Stimulated activated naive CD8-positive, alpha-beta T cell treated with anti-CD3 and anti-CD28 coated beads, Interleukin-15, amount 100 ng/mL, for 72 hours (primary cell): ENCODE measurements at regions not wholly inside any gene's neighbourhood (a gene's known extent, or its start where the extent isn't known, plus 50 kb on each side); places are given as distances from the start of the nearest gene placed in this dataset.
"Not testable (repeated sequence)": the region's sequence is repeated elsewhere in the genome, so short reads cannot be mapped to it uniquely, and the experiment has no call there.

Experiments
- ATAC-seq: fragments of 150-1000 bp; cut with Tn5 transposase; 2 replicates; pipeline ENCODE4 v1.10.0; 2021; ENCODE audit warnings: mild to moderate bottlenecking, moderate library complexity
- DNase-seq, 2 donors: peaks; one replicate each; pipeline ENCODE4 v3.0.0; 2021 to 2022
- H3K27ac Mint-ChIP-seq, 2 donors: one replicate each; pipeline ENCODE4 v1.8.0; 2022; ENCODE audit warnings: mild to moderate bottlenecking in 2 of 2, mixed read lengths in 2 of 2, moderate library complexity in 2 of 2
- H3K27me3 Mint-ChIP-seq: one replicate; pipeline ENCODE4 v1.8.0; 2022; ENCODE audit warnings: mixed read lengths
- H3K4me1 Mint-ChIP-seq: one replicate; pipeline ENCODE4 v1.8.0; 2022; ENCODE audit warnings: mild to moderate bottlenecking, mixed read lengths
- H3K4me3 Mint-ChIP-seq, 2 donors: one replicate each; pipeline ENCODE4 v1.8.0; 2022; ENCODE audit warnings: mild to moderate bottlenecking in 2 of 2, mixed read lengths in 2 of 2, moderate library complexity in 1 of 2
- H3K9me3 Mint-ChIP-seq, 2 donors: one replicate each; pipeline ENCODE4 v1.8.0; 2022; ENCODE audit warnings: mixed read lengths in 2 of 2

- H3K4me3 Mint-ChIP-seq = no peak overlapping the region
Observed at GRCh38 chr6:1445650-1446330, 56.4 kb downstream of the FOXF2 start.

GRCh38 chr6:1449896-1450295, 60.5 kb downstream of the FOXF2 start:
- no peaks in the 10 kb centered on the region for H3K4me1 Mint-ChIP-seq
- H3K27me3 Mint-ChIP-seq = peaks cover 60% of the 10 kb centered on the region
- no peak overlapping the region for H3K4me3 Mint-ChIP-seq
- ATAC-seq (no peak), DNase-seq (no peak)
- H3K9me3 Mint-ChIP-seq = peaks cover 17 to 19% of the 10 kb centered on the region in 2 donors
- no peak overlapping the region for H3K27ac Mint-ChIP-seq

More at GRCh38 chr6:1445650-1446330, 56.4 kb downstream of the FOXF2 start:
- peaks cover 32% of the 10 kb centered on the region for H3K27me3 Mint-ChIP-seq
- H3K4me1 Mint-ChIP-seq = no peaks in the 10 kb centered on the region
- peaks cover under 1 to 13% of the 10 kb centered on the region in 2 donors for H3K9me3 Mint-ChIP-seq
- no peak overlapping the region for H3K27ac Mint-ChIP-seq
- DNase-seq (no peak), ATAC-seq (no peak)

- no peak for ATAC-seq
- no peaks in the 10 kb centered on the region for H3K4me1 Mint-ChIP-seq
- H3K4me3 Mint-ChIP-seq = no peak overlapping the region
Observed at GRCh38 chr6:1453024-1453423, 63.6 kb downstream of the FOXF2 start.

GRCh38 chr6:1456816-1457215, 67.4 kb downstream of the FOXF2 start:
- not testable (repeated sequence) for DNase-seq, H3K27ac Mint-ChIP-seq, H3K4me1 Mint-ChIP-seq, H3K4me3 Mint-ChIP-seq, ATAC-seq, H3K9me3 Mint-ChIP-seq
- H3K27me3 Mint-ChIP-seq = peaks cover 30% of the 10 kb centered on the region

More at GRCh38 chr6:1453024-1453423, 63.6 kb downstream of the FOXF2 start:
- H3K9me3 Mint-ChIP-seq = peaks cover 17 to 19% of the 10 kb centered on the region in 2 donors
- no peak for DNase-seq
- peak overlapping the region in 1 of 2 donors; percentile 63 for H3K27ac Mint-ChIP-seq
- peaks cover 58% of the 10 kb centered on the region for H3K27me3 Mint-ChIP-seq

- ATAC-seq (peak; percentile 46), DNase-seq (no peak)
- Mint-ChIP-seq H3K9me3 (no peaks in the 10 kb centered on the region), H3K4me3 (no peak overlapping the region), H3K27ac (no peak overlapping the region), H3K4me1 (no peaks in the 10 kb centered on the region), H3K27me3 (peaks cover 17% of the 10 kb centered on the region)
Observed at GRCh38 chr6:1461207-1461606, 71.8 kb downstream of the FOXF2 start.

- Mint-ChIP-seq H3K4me3 (no peak overlapping the region), H3K4me1 (no peaks in the 10 kb centered on the region), H3K27me3 (peaks cover 17% of the 10 kb centered on the region), H3K27ac (no peak overlapping the region), H3K9me3 (no peaks in the 10 kb centered on the region)
- ATAC-seq (no peak), DNase-seq (no peak)
Observed at GRCh38 chr6:1461736-1462135, 72.4 kb downstream of the FOXF2 start.

GRCh38 chr6:1463275-1463674, 73.9 kb downstream of the FOXF2 start:
- Mint-ChIP-seq H3K4me3 (no peak overlapping the region), H3K27ac (no peak overlapping the region), H3K27me3 (peaks cover 26% of the 10 kb centered on the region), H3K9me3 (no peaks in the 10 kb centered on the region), H3K4me1 (no peaks in the 10 kb centered on the region)
- ATAC-seq (no peak), DNase-seq (no peak)

GRCh38 chr6:1463751-1464426, 74.5 kb downstream of the FOXF2 start:
- ATAC-seq (no peak), DNase-seq (no peak)
- Mint-ChIP-seq H3K27ac (no peak overlapping the region), H3K4me1 (no peaks in the 10 kb centered on the region), H3K9me3 (no peaks in the 10 kb centered on the region), H3K27me3 (peaks cover 27% of the 10 kb centered on the region), H3K4me3 (no peak overlapping the region)

GRCh38 chr6:1464781-1465370, 75.5 kb downstream of the FOXF2 start:
- Mint-ChIP-seq H3K27me3 (peaks cover 28% of the 10 kb centered on the region), H3K4me3 (no peak overlapping the region), H3K9me3 (no peaks in the 10 kb centered on the region), H3K27ac (no peak overlapping the region), H3K4me1 (peaks cover 4% of the 10 kb centered on the region)
- ATAC-seq (no peak), DNase-seq (no peak)

GRCh38 chr6:1468126-1468525, 78.8 kb downstream of the FOXF2 start:
- DNase-seq = no peak
- peak overlapping the region in 1 of 2 donors; percentile 79 for H3K27ac Mint-ChIP-seq
- H3K27me3 Mint-ChIP-seq = peaks cover 49% of the 10 kb centered on the region
- ATAC-seq = no peak
- no peak overlapping the region for H3K4me3 Mint-ChIP-seq
- H3K9me3 Mint-ChIP-seq = no peaks in the 10 kb centered on the region
- peaks cover 18% of the 10 kb centered on the region for H3K4me1 Mint-ChIP-seq

GRCh38 chr6:1470040-1470439, 80.7 kb downstream of the FOXF2 start:
- Mint-ChIP-seq H3K27ac (peak overlapping the region in 1 of 2 donors; percentile 10), H3K4me1 (peaks cover 18% of the 10 kb centered on the region), H3K4me3 (no peak overlapping the region), H3K27me3 (peaks cover 53% of the 10 kb centered on the region), H3K9me3 (no peaks in the 10 kb centered on the region)
- peak; percentile 70 for ATAC-seq
- no peak for DNase-seq

- ATAC-seq (no peak), DNase-seq (no peak)
- no peak overlapping the region for H3K4me3 Mint-ChIP-seq
- H3K27ac Mint-ChIP-seq = no peak overlapping the region
- H3K9me3 Mint-ChIP-seq = no peaks in the 10 kb centered on the region
- H3K4me1 Mint-ChIP-seq = peaks cover 18% of the 10 kb centered on the region
- H3K27me3 Mint-ChIP-seq = peaks cover 40% of the 10 kb centered on the region
Observed at GRCh38 chr6:1472643-1473042, 83.3 kb downstream of the FOXF2 start.

GRCh38 chr6:1473166-1473565, 83.8 kb downstream of the FOXF2 start:
- Mint-ChIP-seq H3K27me3 (peaks cover 35% of the 10 kb centered on the region), H3K4me1 (peaks cover 18% of the 10 kb centered on the region), H3K4me3 (no peak overlapping the region), H3K9me3 (no peaks in the 10 kb centered on the region), H3K27ac (no peak overlapping the region)
- DNase-seq (no peak), ATAC-seq (no peak)

- H3K9me3 Mint-ChIP-seq = peaks cover 0 to 4% of the 10 kb centered on the region in 2 donors
- ATAC-seq (no peak), DNase-seq (no peak)
- peaks cover 18% of the 10 kb centered on the region for H3K4me1 Mint-ChIP-seq
- H3K27me3 Mint-ChIP-seq = peaks cover 33% of the 10 kb centered on the region
- no peak overlapping the region for H3K27ac Mint-ChIP-seq
- H3K4me3 Mint-ChIP-seq = no peak overlapping the region
Observed at GRCh38 chr6:1473598-1473997, 84.2 kb downstream of the FOXF2 start.

- H3K4me1 Mint-ChIP-seq = peaks cover 18% of the 10 kb centered on the region
- no peak for DNase-seq
- H3K27ac Mint-ChIP-seq = no peak overlapping the region
- H3K27me3 Mint-ChIP-seq = peaks cover 29% of the 10 kb centered on the region
- ATAC-seq = no peak
- no peak overlapping the region for H3K4me3 Mint-ChIP-seq
- peaks cover 0 to 4% of the 10 kb centered on the region in 2 donors for H3K9me3 Mint-ChIP-seq
Observed at GRCh38 chr6:1474205-1474604, 84.8 kb downstream of the FOXF2 start.

- ATAC-seq (no peak), DNase-seq (no peak)
- Mint-ChIP-seq H3K27me3 (peaks cover 27% of the 10 kb centered on the region), H3K27ac (no peak overlapping the region), H3K9me3 (peaks cover 0 to 4% of the 10 kb centered on the region in 2 donors), H3K4me3 (no peak overlapping the region), H3K4me1 (peaks cover 11% of the 10 kb centered on the region)
Observed at GRCh38 chr6:1475174-1475573, 85.8 kb downstream of the FOXF2 start.
